Activated CD8-positive, alpha-beta memory T cell treated with anti-CD3 and anti-CD28 coated beads for 36 hours (primary cell): ENCODE measurements at regions not wholly inside any gene's neighbourhood (a gene's known extent, or its start where the extent isn't known, plus 50 kb on each side); places are given as distances from the start of the nearest gene placed in this dataset.

Source experiments
- CTCF ChIA-PET: fragments of 350-600 bp; sonication (Branson Sonifier 250); formaldehyde crosslinking; loops from one replicate; lab custom pipeline; 2021; ENCODE audit warnings: antibody characterized with exemption; lab: Charles Lee
- POLR2A ChIA-PET: fragments of 350-600 bp; sonication (Branson Sonifier 250); formaldehyde crosslinking; loops from one replicate; lab custom pipeline; 2021; ENCODE audit warnings: antibody characterized with exemption; lab: Charles Lee

GRCh38 chr6:139676718-139677117 lies 302.3 kb upstream of the CITED2 start:
- ChIA-PET CTCF (no interaction called here), POLR2A (no interaction called here)

GRCh38 chr6:139666284-139666683 lies 291.8 kb upstream of the CITED2 start:
- ChIA-PET CTCF (no interaction called here), POLR2A (no interaction called here)

DNA sequence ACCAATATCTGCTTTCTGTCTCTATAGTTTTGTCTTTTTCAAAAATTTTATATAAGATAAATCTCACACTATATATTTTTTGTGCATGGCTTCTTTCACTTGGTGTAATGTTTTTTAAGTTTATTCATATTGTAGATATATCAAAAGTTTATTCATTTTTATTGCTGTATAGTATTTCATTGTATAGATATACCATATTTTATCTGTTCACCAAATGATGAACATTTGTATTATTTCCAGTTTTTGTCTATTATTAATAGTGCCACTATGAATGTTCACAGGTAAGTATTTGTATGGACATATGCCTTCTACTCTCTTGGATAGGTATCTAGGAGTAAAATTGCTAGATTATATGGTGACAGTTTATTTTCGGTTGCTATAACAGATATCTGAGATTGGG lies 289.5 kb upstream of the CITED2 start:
- POLR2A ChIA-PET, result no interaction called here
- CTCF ChIA-PET, result no interaction called here

DNA sequence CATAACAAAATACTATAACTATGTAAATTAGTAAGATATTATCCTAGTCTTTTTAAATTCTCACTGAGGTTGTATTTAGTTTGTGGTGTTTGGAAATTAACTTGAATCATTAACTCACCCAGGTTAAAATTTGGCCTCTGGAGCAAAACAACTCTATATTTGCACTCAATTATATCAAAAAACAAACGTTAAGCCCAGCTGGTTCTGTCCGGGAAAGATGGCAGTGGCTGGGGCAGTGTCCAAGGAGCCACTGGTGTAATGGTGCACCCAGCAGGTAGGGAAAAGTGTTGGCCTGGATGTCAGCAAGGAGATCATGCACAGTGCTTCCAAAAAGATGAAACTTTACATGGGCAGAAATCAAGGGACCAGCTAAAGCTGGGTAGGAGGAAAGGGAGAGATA lies 285.3 kb upstream of the CITED2 start:
- POLR2A ChIA-PET, result no interaction called here
- CTCF ChIA-PET, result no interaction called here

DNA sequence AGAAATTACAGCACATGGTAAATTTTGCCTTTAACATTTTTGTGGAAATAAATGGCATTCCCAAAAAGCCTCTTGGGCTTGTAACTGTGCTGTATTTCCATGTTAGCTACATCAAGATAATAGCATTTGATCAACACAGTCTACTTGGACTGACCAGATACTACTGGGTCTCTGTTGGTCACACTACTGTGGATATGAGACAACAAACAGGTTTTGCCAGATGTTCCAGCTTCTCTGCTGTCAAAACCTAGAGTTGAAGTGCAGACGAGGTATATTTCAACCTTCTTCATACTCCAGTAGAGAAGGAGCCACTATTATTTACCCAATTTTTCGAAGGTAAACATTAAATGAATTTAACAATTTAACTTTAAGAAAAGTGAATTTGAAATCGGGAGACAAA lies 284.7 kb upstream of the CITED2 start:
- CTCF ChIA-PET, result no interaction called here
- POLR2A ChIA-PET, result no interaction called here

DNA sequence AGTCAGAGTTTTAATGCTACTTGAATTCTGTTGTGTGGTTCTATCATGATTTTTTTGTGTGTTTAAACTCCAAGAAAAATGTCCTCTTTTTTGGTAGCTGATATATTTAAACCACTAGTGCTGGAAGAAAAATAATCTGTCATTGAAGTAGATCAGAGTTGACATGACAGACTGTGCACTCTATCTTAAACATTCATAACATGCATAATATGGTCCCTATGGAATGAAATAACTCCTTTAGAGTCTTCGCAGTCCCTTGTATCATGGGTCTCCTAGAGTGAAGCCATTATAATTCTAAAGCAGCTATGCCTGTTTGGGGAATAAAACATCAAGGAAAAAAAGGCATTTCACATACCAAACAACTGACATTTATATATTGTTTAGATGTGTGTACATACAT lies 282.7 kb upstream of the CITED2 start:
- CTCF ChIA-PET, result no interaction called here
- POLR2A ChIA-PET, result no interaction called here

DNA sequence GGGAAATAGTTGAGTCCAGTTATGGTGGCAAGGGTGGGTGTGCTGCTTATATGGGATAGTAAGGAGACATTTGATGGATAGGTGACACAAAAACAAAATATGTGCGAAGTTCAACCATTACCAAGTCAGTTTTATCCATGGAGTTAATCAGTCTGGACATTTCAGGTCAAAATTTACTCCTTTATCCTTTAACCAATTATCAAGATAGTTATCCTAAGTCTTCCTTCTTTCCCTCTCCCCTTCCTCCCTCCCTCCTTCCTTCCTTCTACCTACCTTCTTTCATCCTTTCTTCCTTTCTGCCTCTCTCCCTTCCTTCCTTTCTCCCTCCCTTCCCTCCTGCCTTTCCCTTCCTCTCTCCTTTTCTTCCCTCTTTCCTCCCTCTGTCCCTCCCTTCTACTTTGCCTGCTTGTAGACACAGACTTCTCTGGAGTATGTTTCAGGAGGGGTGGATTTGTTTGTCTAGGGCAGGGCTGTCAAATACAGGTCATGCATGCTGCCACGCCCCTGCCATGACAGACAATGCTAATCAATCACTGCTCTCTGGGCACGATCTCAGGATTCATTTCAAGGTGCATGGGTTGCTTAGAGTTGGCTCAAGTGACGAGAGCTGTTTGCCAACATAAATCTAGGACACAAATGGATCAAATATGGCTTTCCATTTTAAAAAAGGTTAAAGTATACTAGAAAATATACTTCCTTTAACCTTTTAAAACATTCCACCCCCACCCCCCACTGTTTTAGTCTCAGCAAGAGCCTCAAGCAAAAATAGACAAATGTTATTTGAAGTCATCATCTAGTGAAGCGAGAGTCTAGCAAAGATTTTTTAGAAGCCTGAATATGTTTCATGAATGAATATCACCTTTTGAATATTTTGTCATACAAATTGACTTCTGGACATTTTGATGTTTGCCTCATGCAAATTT lies 281.6 kb upstream of the CITED2 start:
- ChIA-PET CTCF (no interaction called here), POLR2A (no interaction called here)

DNA sequence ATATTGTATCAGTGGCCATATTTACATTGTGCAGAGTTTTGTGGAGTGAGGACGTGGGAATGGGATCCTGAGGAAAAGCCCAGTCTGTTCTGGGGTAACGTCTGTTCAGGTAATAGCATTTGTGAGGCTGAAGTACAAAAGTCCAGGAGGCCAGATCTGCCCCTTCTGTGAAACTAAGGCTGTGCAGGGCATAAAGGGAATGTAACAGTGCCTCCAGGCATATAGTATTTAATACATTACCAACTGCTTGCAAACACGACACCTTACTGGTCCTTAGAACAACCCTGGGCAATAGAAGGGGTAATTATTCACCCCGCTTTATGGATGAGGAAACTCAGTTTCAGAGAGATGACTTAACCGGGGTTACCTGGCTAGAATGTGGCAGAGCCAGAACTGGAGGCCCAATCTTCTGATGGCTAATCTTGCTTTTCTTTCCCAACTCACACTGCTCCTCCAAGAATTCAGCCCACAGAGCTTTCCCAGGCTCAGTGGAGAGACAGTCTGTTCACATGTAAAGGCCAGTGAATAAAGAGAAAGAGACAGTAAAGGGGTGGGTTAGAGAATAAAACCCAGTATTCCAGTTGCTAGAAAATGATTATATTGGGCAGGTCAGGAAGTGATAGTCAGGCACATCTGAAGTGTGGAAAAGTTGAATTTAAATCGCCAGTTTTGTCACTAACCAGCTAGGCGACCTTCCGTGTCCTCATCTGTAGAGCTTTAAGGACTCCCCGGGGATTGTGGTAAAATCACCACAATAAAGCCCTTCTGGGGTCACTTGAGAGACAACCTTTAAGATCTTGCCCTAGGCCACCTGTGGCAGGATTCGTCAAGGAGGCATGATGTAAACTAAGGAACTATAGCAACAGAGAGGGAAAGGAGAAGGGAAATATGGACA lies 280.7 kb upstream of the CITED2 start:
- POLR2A ChIA-PET, result no interaction called here
- CTCF ChIA-PET, result no interaction called here

- ChIA-PET POLR2A (no interaction called here), CTCF (no interaction called here)
Measured at GRCh38 chr6:139654309-139654708, 279.9 kb upstream of the CITED2 start.

DNA sequence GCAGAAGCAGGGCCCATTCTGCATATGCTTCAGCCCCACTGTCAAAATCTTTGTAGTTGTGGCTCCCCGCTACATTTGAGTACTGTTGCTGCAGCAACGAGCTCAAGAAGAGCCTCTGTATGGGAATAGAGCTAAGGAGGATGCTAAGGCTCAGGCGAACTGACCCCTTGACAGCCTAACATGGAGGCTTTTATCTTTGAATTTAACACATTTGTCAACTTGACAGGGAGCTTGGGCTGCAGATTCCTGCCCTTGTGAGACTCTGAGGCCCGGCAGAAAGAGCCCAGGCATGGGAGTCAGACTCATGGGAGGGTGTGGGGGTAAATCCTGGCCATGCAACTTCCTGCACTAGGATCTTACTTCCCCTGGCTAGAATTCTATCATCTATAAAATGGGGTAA lies 278.7 kb upstream of the CITED2 start:
- ChIA-PET POLR2A (no interaction called here), CTCF (no interaction called here)

- CTCF ChIA-PET, result no interaction called here
- POLR2A ChIA-PET, result no interaction called here
Measured at GRCh38 chr6:139650941-139651340, 276.5 kb upstream of the CITED2 start.

DNA sequence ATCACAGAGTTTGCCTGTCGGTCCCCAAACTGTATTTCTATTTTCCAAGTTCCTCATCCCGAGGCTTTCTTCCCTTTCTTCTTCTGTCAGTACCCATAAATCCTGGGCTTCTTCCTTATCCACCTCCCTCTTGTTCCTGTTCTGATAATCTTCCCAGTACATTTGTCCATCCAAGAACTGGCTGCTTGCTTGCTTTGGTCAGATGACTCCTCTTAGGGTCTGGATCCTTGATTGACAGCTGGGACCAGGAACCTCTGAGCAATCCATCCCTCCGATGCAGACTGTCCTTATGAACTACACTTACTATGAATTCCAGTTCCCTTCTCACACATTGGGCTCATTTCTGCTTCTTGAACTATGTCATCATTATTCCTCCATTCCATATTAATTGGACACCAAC lies 275.3 kb upstream of the CITED2 start:
- ChIA-PET CTCF (no interaction called here), POLR2A (no interaction called here)

DNA sequence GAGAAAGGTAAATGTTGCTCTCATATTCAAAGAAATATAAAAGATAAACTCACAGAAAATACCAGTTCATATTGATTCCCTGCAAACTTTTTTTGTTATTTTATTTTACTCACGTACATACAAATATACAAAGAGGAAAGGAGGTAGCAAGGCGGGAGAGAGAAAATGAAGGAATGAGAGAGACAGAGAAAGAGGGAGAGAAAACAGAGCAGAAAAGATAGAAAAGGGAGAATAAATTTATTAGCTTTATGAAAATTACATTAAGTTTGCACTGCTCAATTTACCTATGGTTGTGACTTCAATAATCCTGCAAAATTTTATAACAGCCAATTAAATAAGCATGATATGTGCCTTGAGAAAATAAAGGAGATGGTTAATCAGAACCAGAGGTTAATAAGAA lies 274.7 kb upstream of the CITED2 start:
- POLR2A ChIA-PET, result no interaction called here
- CTCF ChIA-PET, result no interaction called here

- ChIA-PET POLR2A (no interaction called here), CTCF (no interaction called here)
Measured at GRCh38 chr6:139648430-139649000, 274.1 kb upstream of the CITED2 start.

DNA sequence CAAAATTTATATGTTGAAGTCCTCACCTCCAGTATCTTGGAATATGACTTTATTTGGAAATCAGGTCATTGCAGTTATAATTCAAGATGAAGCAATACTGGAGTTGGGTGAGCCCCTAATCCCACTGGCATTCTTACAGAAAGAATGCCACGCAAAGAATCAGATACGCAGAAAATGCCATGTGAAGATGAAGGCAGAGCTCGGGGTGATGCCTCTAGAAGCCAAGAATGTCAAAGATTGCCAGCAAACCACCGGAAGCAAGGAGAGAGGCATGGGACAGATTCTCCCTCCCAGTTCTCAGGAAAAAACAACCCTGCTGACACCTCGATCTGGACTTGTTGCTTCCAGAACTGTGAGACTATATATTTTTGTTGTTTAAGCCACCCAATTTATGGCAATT lies 273.4 kb upstream of the CITED2 start:
- ChIA-PET POLR2A (no interaction called here), CTCF (no interaction called here)

DNA sequence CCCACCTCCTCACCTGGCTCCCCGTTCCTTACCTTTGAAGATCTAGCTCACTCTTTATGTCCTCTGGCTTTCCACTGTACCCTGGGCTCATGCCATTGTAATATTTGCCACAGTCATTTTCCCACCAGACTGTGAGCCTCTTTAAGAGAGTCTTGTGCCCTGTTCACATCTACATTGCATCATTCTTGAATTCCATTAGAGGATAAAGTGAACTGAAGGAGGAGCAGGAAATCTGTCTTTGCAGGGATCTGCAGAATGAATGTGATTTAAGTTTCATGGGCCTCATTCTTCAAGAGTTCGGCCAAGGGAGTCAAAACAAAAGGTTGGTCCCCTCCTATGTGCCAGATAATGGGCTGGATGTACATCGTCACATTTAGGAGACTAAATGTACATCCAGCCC lies 272.6 kb upstream of the CITED2 start:
- ChIA-PET CTCF (no interaction called here), POLR2A (no interaction called here)

DNA sequence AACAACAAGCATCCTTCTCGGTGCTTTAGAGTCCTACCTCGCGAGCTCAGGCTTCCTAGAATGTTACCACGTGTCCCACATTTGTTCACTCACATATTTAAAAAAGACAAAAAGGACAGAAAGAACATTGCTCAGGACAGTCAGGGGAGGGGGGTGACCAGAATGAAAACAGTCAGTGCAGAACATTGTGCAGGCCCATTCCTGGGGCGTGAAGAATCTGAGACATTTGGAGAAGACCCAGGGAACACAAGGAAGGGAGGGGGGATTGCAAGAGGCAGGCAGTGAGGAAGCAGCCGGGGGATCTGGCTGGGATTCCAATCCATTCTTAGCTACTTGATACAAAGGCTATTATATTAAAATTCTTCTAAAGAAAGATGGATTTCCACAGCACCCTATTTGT lies 270.4 kb upstream of the CITED2 start:
- CTCF ChIA-PET, result interaction anchor here (0.5 kb wide), 1 partner anchor 800 kb away, joined by 3 read pairs; no protein-coding TSS in a partner anchor
- POLR2A ChIA-PET, result no interaction called here

DNA sequence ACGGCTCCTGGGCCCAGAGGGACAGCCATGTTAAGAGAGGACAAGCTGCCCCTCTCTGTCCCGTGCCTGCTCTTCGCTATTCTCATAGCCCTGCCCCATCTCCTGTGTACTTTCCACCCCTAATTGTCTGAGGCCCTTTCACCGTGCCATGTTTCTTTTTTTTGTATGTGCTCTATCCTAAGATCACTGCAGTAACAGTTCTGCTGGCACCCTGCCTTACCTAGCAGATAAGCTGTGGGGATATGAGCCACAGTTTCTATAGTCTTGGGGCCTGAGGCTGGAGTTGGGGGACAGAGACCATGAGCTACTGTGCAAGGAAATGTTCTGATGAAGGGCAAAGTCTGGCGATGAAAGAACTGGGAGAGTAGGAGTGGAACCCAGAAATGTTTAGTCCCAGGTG lies 269.5 kb upstream of the CITED2 start:
- POLR2A ChIA-PET, result no interaction called here
- CTCF ChIA-PET, result interaction anchor here (0.5 kb wide), 1 partner anchor 800 kb away, joined by 3 read pairs; no protein-coding TSS in a partner anchor

- ChIA-PET CTCF (no interaction called here), POLR2A (no interaction called here)
Measured at GRCh38 chr6:139642346-139642745, 267.9 kb upstream of the CITED2 start.

DNA sequence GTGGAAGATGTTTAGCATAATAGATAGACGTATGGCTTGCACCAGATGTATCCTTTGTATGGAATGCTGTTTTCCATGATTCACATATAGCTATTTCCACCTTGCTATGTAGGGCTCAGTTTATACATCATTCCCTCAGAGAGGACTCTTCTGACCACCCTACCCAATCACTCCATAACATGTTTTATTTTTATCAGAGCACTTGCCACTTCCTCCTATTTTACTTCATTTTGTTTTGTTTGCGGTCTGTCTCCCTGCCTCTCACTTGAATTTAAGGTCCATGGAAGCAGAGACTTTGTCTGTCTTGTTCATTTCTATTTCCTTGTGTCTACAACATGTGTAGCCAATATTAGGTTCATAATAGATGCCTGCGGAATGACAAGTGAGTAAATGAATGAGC lies 266.9 kb upstream of the CITED2 start:
- POLR2A ChIA-PET, result no interaction called here
- CTCF ChIA-PET, result no interaction called here
